K562 (cell line): ENCODE measurements at regions not wholly inside any gene's neighbourhood (a gene's known extent, or its start where the extent isn't known, plus 50 kb on each side); places are given as distances from the start of the nearest gene placed in this dataset.

Experiments used
- ATF3 ChIP-seq, 2 experiments: fragments of 450-650 bp in 1 of 2; sonication (generic) in 1 of 2; formaldehyde crosslinking in 1 of 2; IDR thresholded peaks in 1 of 2; conservative IDR thresholded peaks in 1 of 2; 2 replicates each; pipeline versions ENCODE4 v1.6.1 to v1.8.1; 2016 to 2023; ENCODE audit warnings: mild to moderate bottlenecking in 2 of 2, moderate library complexity in 2 of 2, inconsistent platforms in 1 of 2, missing genetic modification reagents in 1 of 2
- E2F4 ChIP-seq: sonication (generic); formaldehyde crosslinking; IDR thresholded peaks from 2 replicates; pipeline ENCODE4 v1.8.0; 2022; ENCODE audit warnings: mild to moderate bottlenecking, low read depth, missing genetic modification reagents
- EZH2 ChIP-seq: IDR thresholded peaks from 2 replicates; pipeline ENCODE4 v1.6.1; 2012; ENCODE audit warnings: low read depth, mild to moderate bottlenecking, inconsistent platforms, low read length, borderline replicate concordance
- HDAC1 ChIP-seq, 2 experiments: fragments of 450-650 bp; IDR thresholded peaks; 2 replicates each; pipeline ENCODE4 v1.6.1; 2016 to 2017; ENCODE audit warnings: inconsistent platforms in 1 of 2, mild to moderate bottlenecking in 1 of 2, moderate library complexity in 1 of 2
- NCOA2 ChIP-seq, 2 experiments: fragments of 450-650 bp; IDR thresholded peaks; 2 replicates each; pipeline ENCODE4 v1.6.1; 2018; ENCODE audit warnings: mild to moderate bottlenecking in 2 of 2, moderate library complexity in 1 of 2; ENCODE audit not compliant: partially characterized antibody in 2 of 2
- PRDM10 ChIP-seq: fragments of 450-650 bp; IDR thresholded peaks from 2 replicates; pipeline ENCODE4 v1.6.1; 2018; ENCODE audit not compliant: partially characterized antibody
- SP2 ChIP-seq: IDR thresholded peaks from 2 replicates; pipeline ENCODE4 v1.6.1; 2011; ENCODE audit warnings: mild to moderate bottlenecking, low read depth, low read length, moderate library complexity; ENCODE audit not compliant: poor library complexity, severe bottlenecking; ENCODE audit errors: extremely low read depth
- ZBTB33 ChIP-seq: sonication (generic); formaldehyde crosslinking; IDR thresholded peaks from 2 replicates; pipeline ENCODE4 v1.8.1; 2023; ENCODE audit warnings: mild to moderate bottlenecking, missing genetic modification reagents
- ZHX1 ChIP-seq: fragments of 150-350 bp; conservative IDR thresholded peaks from 2 replicates; pipeline ENCODE4 v1.6.1; 2014; ENCODE audit warnings: low read length

GRCh38 chr5:36528588-36528987 lies 77.8 kb upstream of the SLC1A3 start:
- TF ChIP-seq EZH2 (no peak), HDAC1 (IDR thresholded peaks at IDR 0.05) (no peak), SP2 (no peak), E2F4 (CRISPR knock-in tag) (no peak), ZBTB33 (CRISPR knock-in tag) (no peak), NCOA2 (IDR thresholded peaks at IDR 0.05; ENCODE audit: partially characterized antibody in 2 of 2) (no peak), ZHX1 (no peak), ATF3 (IDR thresholded peaks at IDR 0.05) (no peak), ATF3 (CRISPR knock-in tag; conservative IDR thresholded peaks at IDR 0.05) (no peak), PRDM10 (no peak)
